ENCODE measurements at regions not wholly inside any gene's neighbourhood (a gene's known extent, or its start where the extent isn't known, plus 50 kb on each side); places are given as distances from the start of the nearest gene placed in this dataset.

GRCh38 chr4:11518754-11519153 is 90.1 kb upstream of the HS3ST1 start:
- no peaks in the 10 kb centered on the region for H3K4me1 ChIP-seq
- TF ChIP-seq POLR2A (IDR thresholded peaks at IDR 0.05) (no peak), CTCF (IDR thresholded peaks at IDR 0.05) (no peak)
- DNase-seq (no peak), ATAC-seq (no peak)
- no peaks in the 10 kb centered on the region for H3K9me3 ChIP-seq
- no peak overlapping the region for H3K27ac ChIP-seq
- WGBS, 4 donors, result 60 to 71% (median 68%) methylated on average over 1 of the region's 1 CpG
- intact Hi-C loops (cut with DNase I), result no loop called here
- no peak overlapping the region for H3K4me3 ChIP-seq
- H3K27me3 ChIP-seq, result no peaks in the 10 kb centered on the region
- no peaks in the 10 kb centered on the region for H3K36me3 ChIP-seq

- Histone ChIP-seq H3K36me3 (no peaks in the 10 kb centered on the region), H3K4me3 (no peak overlapping the region), H3K27me3 (no peaks in the 10 kb centered on the region), H3K4me1 (no peaks in the 10 kb centered on the region), H3K9me3 (no peaks in the 10 kb centered on the region), H3K27ac (no peak overlapping the region)
- DNase-seq, result no peak
- TF ChIP-seq POLR2A (IDR thresholded peaks at IDR 0.05) (no peak), CTCF (IDR thresholded peaks at IDR 0.05) (no peak)
- WGBS, 4 donors, result 32 to 53% (median 41%) methylated on average over 11 of the region's 11 CpGs
- intact Hi-C loops (cut with DNase I), result no loop called here
- no peak for ATAC-seq
Observed at GRCh38 chr4:11514779-11515419, 86.2 kb upstream of the HS3ST1 start.

- 62 to 88% (median 75%) methylated on average over 3 of the region's 3 CpGs for WGBS, 4 donors
Observed at GRCh38 chr4:11514003-11514402, 85.3 kb upstream of the HS3ST1 start.

GRCh38 chr4:11512871-11513270 is 84.2 kb upstream of the HS3ST1 start:
- intact Hi-C loops (cut with DNase I), result no loop called here
- no peaks in the 10 kb centered on the region for H3K9me3 ChIP-seq
- no peaks in the 10 kb centered on the region for H3K27me3 ChIP-seq
- H3K27ac ChIP-seq, result no peak overlapping the region
- H3K36me3 ChIP-seq, result no peaks in the 10 kb centered on the region
- H3K4me3 ChIP-seq, result no peak overlapping the region
- ATAC-seq (no peak), DNase-seq (no peak)
- 64 to 75% (median 66%) methylated on average over 1 of the region's 1 CpG for WGBS, 4 donors
- TF ChIP-seq POLR2A (IDR thresholded peaks at IDR 0.05), result no peak
- TF ChIP-seq CTCF (IDR thresholded peaks at IDR 0.05), result no peak
- no peaks in the 10 kb centered on the region for H3K4me1 ChIP-seq

More at GRCh38 chr4:11514003-11514402, 85.3 kb upstream of the HS3ST1 start:
- no peak for TF ChIP-seq CTCF (IDR thresholded peaks at IDR 0.05)
- no peak for TF ChIP-seq POLR2A (IDR thresholded peaks at IDR 0.05)
- ATAC-seq (no peak), DNase-seq (no peak)
- Histone ChIP-seq H3K36me3 (no peaks in the 10 kb centered on the region), H3K4me1 (no peaks in the 10 kb centered on the region), H3K4me3 (no peak overlapping the region), H3K27me3 (no peaks in the 10 kb centered on the region), H3K9me3 (no peaks in the 10 kb centered on the region), H3K27ac (no peak overlapping the region)
- intact Hi-C loops (cut with DNase I), result no loop called here

Measured in heart left ventricle (tissue), 16 donors.